OCI-LY7 (cell line): ENCODE measurements at regions not wholly inside any gene's neighbourhood (a gene's known extent, or its start where the extent isn't known, plus 50 kb on each side); places are given as distances from the start of the nearest gene placed in this dataset.

Source experiments
- CTCF ChIP-seq: fragments of 200-600 bp; sonication (generic); conservative IDR thresholded peaks from 2 replicates; pipeline ENCODE4 v1.5.1; 2014; ENCODE audit warnings: mild to moderate bottlenecking, antibody characterized with exemption, low read length, moderate library complexity, mixed read lengths
- EZH2phosphoT487 ChIP-seq: fragments of 200-600 bp; sonication (generic); IDR thresholded peaks from 2 replicates; pipeline ENCODE4 v1.6.1; 2018; ENCODE audit warnings: low read depth, borderline replicate concordance, mild to moderate bottlenecking, mixed run types, antibody characterized with exemption, low read length, moderate library complexity, mixed read lengths

GRCh38 chr2:120785228-120785966 lies 49.7 kb downstream of the GLI2 start:
- TF ChIP-seq CTCF (no peak), EZH2phosphoT487 (no peak)
